ENCODE measurements at regions not wholly inside any gene's neighbourhood (a gene's known extent, or its start where the extent isn't known, plus 50 kb on each side); places are given as distances from the start of the nearest gene placed in this dataset.

GRCh38 chr13:22496803-22497508 is 683.8 kb upstream of the SGCG start:
- TF ChIP-seq POLR2A (IDR thresholded peaks at IDR 0.05) (no peak), CTCF (IDR thresholded peaks at IDR 0.05 in 4 of 5, conservative IDR thresholded peaks at IDR 0.05 in 1 of 5) (no peak)

All from gastrocnemius medialis (tissue), 4 donors.